HG03039 (cell line): ENCODE measurements at regions not wholly inside any gene's neighbourhood (a gene's known extent, or its start where the extent isn't known, plus 50 kb on each side); places are given as distances from the start of the nearest gene placed in this dataset.

Experiments used
- ATAC-seq: cut with Tn5 transposase; IDR thresholded peaks from one replicate; pipeline ENCODE4 v1.9.1; 2021; ENCODE audit warnings: mild to moderate bottlenecking, moderate library complexity; ENCODE audit not compliant: unreplicated experiment

GRCh38 chr2:150020221-150020620 is 432.6 kb upstream of the MMADHC start:
- ATAC-seq = no peak

GRCh38 chr2:150019063-150019462 is 431.5 kb upstream of the MMADHC start:
- ATAC-seq = no peak

- no peak for ATAC-seq
These were observed 425.4 kb upstream of the MMADHC start for GRCh38 chr2:150012986-150013385.

- no peak for ATAC-seq
These were observed 423.7 kb upstream of the MMADHC start for GRCh38 chr2:150011161-150011730.

- ATAC-seq = no peak
These were observed 421.3 kb upstream of the MMADHC start for GRCh38 chr2:150008901-150009300.

- ATAC-seq = no peak
These were observed 420.3 kb upstream of the MMADHC start for GRCh38 chr2:150007815-150008430.

GRCh38 chr2:150006591-150006990 is 419.0 kb upstream of the MMADHC start:
- ATAC-seq = no peak

GRCh38 chr2:150003544-150003943 is 416.0 kb upstream of the MMADHC start:
- ATAC-seq = no peak

GRCh38 chr2:150001788-150002187 is 414.2 kb upstream of the MMADHC start:
- ATAC-seq = no peak

GRCh38 chr2:149996901-149997300 is 409.3 kb upstream of the MMADHC start:
- ATAC-seq = no peak

- no peak for ATAC-seq
These were observed 406.6 kb upstream of the MMADHC start for GRCh38 chr2:149994057-149994728.

GRCh38 chr2:149993316-149993715 is 405.7 kb upstream of the MMADHC start:
- ATAC-seq = no peak

GRCh38 chr2:149991576-149991975 is 404.0 kb upstream of the MMADHC start:
- ATAC-seq = no peak

GRCh38 chr2:149990965-149991364 is 403.4 kb upstream of the MMADHC start:
- no peak for ATAC-seq

- ATAC-seq = no peak
These were observed 402.0 kb upstream of the MMADHC start for GRCh38 chr2:149989447-149990063.

GRCh38 chr2:149988361-149988760 is 400.8 kb upstream of the MMADHC start:
- ATAC-seq = no peak

GRCh38 chr2:149986861-149987260 is 399.3 kb upstream of the MMADHC start:
- no peak for ATAC-seq

GRCh38 chr2:149984311-149984710 is 396.7 kb upstream of the MMADHC start:
- no peak for ATAC-seq

- ATAC-seq = no peak
These were observed 384.5 kb upstream of the MMADHC start for GRCh38 chr2:149972066-149972465.

GRCh38 chr2:149954981-149955600 is 367.5 kb upstream of the MMADHC start:
- no peak for ATAC-seq

- ATAC-seq = no peak
These were observed 366.1 kb upstream of the MMADHC start for GRCh38 chr2:149953627-149954026.

- ATAC-seq = no peak
These were observed 343.9 kb upstream of the MMADHC start for GRCh38 chr2:149931486-149931885.
